ENCODE measurements at regions not wholly inside any gene's neighbourhood (a gene's known extent, or its start where the extent isn't known, plus 50 kb on each side); places are given as distances from the start of the nearest gene placed in this dataset.

- Histone ChIP-seq H3K27ac (ENCODE audit: low read depth in 1 of 2, low read length in 2 of 2) (no peak overlapping the region), H3K9ac (ENCODE audit: low read depth in 1 of 2, low read length in 2 of 2) (no peak overlapping the region), H3K36me3 (ENCODE audit: control insufficient read depth in 4 of 4, insufficient read depth in 3 of 4, low read depth in 1 of 4, low read length in 3 of 4) (no peaks in the 10 kb centered on the region), H3K4me3 (ENCODE audit: low read depth in 1 of 3, low read length in 3 of 3) (no peak overlapping the region), H3K27me3 (ENCODE audit: control insufficient read depth in 4 of 4, insufficient read depth in 4 of 4, low read length in 3 of 4) (no peaks in the 10 kb centered on the region), H3K4me1 (ENCODE audit: control insufficient read depth in 4 of 4, insufficient read depth in 4 of 4, low read length in 3 of 4) (no peaks in the 10 kb centered on the region), H3K9me3 (ENCODE audit: control insufficient read depth in 4 of 4, low read length in 3 of 4) (no peaks in the 10 kb centered on the region)
- TF ChIP-seq JUND (IDR thresholded peaks at IDR 0.05) (no peak), EGR1 (IDR thresholded peaks at IDR 0.05; ENCODE audit: low read depth in 2 of 2) (no peak), HNF4A (conservative IDR thresholded peaks at IDR 0.05) (no peak), GABPA (IDR thresholded peaks at IDR 0.05 in 1 of 2, conservative IDR thresholded peaks at IDR 0.05 in 1 of 2) (no peak), MAX (IDR thresholded peaks at IDR 0.05) (no peak), NR2F2 (IDR thresholded peaks at IDR 0.05) (no peak), TAF1 (conservative IDR thresholded peaks at IDR 0.05) (no peak), RXRA (IDR thresholded peaks at IDR 0.05) (no peak)
- TF ChIP-seq, protein P1, sequence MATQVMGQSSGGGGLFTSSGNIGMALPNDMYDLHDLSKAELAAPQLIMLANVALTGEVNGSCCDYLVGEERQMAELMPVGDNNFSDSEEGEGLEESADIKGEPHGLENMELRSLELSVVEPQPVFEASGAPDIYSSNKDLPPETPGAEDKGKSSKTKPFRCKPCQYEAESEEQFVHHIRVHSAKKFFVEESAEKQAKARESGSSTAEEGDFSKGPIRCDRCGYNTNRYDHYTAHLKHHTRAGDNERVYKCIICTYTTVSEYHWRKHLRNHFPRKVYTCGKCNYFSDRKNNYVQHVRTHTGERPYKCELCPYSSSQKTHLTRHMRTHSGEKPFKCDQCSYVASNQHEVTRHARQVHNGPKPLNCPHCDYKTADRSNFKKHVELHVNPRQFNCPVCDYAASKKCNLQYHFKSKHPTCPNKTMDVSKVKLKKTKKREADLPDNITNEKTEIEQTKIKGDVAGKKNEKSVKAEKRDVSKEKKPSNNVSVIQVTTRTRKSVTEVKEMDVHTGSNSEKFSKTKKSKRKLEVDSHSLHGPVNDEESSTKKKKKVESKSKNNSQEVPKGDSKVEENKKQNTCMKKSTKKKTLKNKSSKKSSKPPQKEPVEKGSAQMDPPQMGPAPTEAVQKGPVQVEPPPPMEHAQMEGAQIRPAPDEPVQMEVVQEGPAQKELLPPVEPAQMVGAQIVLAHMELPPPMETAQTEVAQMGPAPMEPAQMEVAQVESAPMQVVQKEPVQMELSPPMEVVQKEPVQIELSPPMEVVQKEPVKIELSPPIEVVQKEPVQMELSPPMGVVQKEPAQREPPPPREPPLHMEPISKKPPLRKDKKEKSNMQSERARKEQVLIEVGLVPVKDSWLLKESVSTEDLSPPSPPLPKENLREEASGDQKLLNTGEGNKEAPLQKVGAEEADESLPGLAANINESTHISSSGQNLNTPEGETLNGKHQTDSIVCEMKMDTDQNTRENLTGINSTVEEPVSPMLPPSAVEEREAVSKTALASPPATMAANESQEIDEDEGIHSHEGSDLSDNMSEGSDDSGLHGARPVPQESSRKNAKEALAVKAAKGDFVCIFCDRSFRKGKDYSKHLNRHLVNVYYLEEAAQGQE (IDR thresholded peaks at IDR 0.05), result no peak
- DNase-seq (ENCODE audit: low spot score), result no peak
Observed at GRCh38 chr12:91722072-91722471, 423.6 kb downstream of the BTG1 start.

DNA sequence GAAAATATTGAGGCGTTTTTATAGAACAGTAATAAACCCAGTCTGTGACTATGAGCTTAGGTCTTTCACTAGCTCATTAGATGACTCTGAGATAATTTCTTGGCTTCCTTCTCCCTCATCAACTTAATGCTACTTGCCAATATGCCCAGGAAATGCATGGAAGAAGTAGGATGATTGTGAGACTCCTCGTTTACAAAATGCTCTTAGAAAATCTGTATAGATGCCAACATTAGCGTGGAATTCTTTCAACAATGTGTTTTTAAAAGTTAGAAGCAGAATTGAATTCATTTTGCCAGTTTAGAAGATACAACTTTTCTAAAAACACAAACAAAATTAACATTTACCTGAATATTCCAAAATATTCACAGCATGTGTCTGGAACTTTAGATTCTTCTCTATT lies 424.6 kb downstream of the BTG1 start:
- Histone ChIP-seq H3K27me3 (ENCODE audit: control insufficient read depth in 4 of 4, insufficient read depth in 4 of 4, low read length in 3 of 4) (no peaks in the 10 kb centered on the region), H3K27ac (ENCODE audit: low read depth in 1 of 2, low read length in 2 of 2) (no peak overlapping the region), H3K9ac (ENCODE audit: low read depth in 1 of 2, low read length in 2 of 2) (no peak overlapping the region), H3K9me3 (ENCODE audit: control insufficient read depth in 4 of 4, low read length in 3 of 4) (no peaks in the 10 kb centered on the region), H3K4me1 (ENCODE audit: control insufficient read depth in 4 of 4, insufficient read depth in 4 of 4, low read length in 3 of 4) (no peaks in the 10 kb centered on the region), H3K36me3 (ENCODE audit: control insufficient read depth in 4 of 4, insufficient read depth in 3 of 4, low read depth in 1 of 4, low read length in 3 of 4) (no peaks in the 10 kb centered on the region), H3K4me3 (ENCODE audit: low read depth in 1 of 3, low read length in 3 of 3) (no peak overlapping the region)
- TF ChIP-seq NR2F2 (IDR thresholded peaks at IDR 0.05), result no peak
- no peak for TF ChIP-seq EGR1 (IDR thresholded peaks at IDR 0.05; ENCODE audit: low read depth in 2 of 2)
- no peak for TF ChIP-seq YY1 (IDR thresholded peaks at IDR 0.05)
- TF ChIP-seq GABPA (IDR thresholded peaks at IDR 0.05 in 1 of 2, conservative IDR thresholded peaks at IDR 0.05 in 1 of 2), result no peak
- TF ChIP-seq RAD21 (IDR thresholded peaks at IDR 0.05), result no peak
- no peak for TF ChIP-seq FOXA1 (IDR thresholded peaks at IDR 0.05)
- TF ChIP-seq SP1 (IDR thresholded peaks at IDR 0.05), result no peak
- no peak for TF ChIP-seq HNF4A (conservative IDR thresholded peaks at IDR 0.05)
- no peak for TF ChIP-seq FOXA2 (IDR thresholded peaks at IDR 0.05)
- no peak for DNase-seq (ENCODE audit: low spot score)
- WGBS, result 72% methylated on average over 3 of the region's 3 CpGs

DNA sequence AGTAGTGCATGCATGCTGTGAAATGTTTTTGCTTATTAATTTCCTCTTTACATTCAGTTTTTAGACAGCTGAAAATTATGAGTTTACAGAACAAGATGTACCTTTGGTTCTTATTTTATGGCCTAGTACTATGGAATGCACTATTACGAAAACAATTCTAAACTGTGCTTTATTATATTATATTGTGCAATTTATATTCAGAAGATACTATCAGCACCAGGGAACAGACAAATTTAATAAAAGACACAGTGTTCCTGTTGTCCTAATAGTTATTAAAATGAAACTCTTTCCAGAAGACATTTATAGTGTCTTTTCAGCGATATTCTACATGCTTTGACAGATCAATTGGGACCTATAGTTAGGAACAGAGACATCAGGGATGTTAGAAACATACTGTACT lies 427.3 kb downstream of the BTG1 start:
- DNase-seq (ENCODE audit: low spot score), result no peak
- no peaks in the 10 kb centered on the region for H3K4me1 ChIP-seq (ENCODE audit: control insufficient read depth in 4 of 4, insufficient read depth in 4 of 4, low read length in 3 of 4)
- no peak overlapping the region for H3K27ac ChIP-seq (ENCODE audit: low read depth in 1 of 2, low read length in 2 of 2)
- WGBS, result 95% methylated on average over 2 of the region's 2 CpGs
- H3K27me3 ChIP-seq (ENCODE audit: control insufficient read depth in 4 of 4, insufficient read depth in 4 of 4, low read length in 3 of 4), result no peaks in the 10 kb centered on the region
- no peak overlapping the region for H3K9ac ChIP-seq (ENCODE audit: low read depth in 1 of 2, low read length in 2 of 2)
- no peaks in the 10 kb centered on the region for H3K9me3 ChIP-seq (ENCODE audit: control insufficient read depth in 4 of 4, low read length in 3 of 4)
- TF ChIP-seq CTCF (IDR thresholded peaks at IDR 0.05; ENCODE audit: low read depth, low read length, missing input control), result no peak
- no peaks in the 10 kb centered on the region for H3K36me3 ChIP-seq (ENCODE audit: control insufficient read depth in 4 of 4, insufficient read depth in 3 of 4, low read depth in 1 of 4, low read length in 3 of 4)
- no peak overlapping the region for H3K4me3 ChIP-seq (ENCODE audit: low read depth in 1 of 3, low read length in 3 of 3)

Measured in liver (tissue), 8 donors.